ENCODE measurements at regions not wholly inside any gene's neighbourhood (a gene's known extent, or its start where the extent isn't known, plus 50 kb on each side); places are given as distances from the start of the nearest gene placed in this dataset.

GRCh38 chr6:144594585-144594984 lies 309.4 kb downstream of the UTRN start:
- Histone ChIP-seq H3K9me3 (no peaks in the 10 kb centered on the region), H3K4me3 (no peak overlapping the region)

GRCh38 chr6:144595266-144595665 lies 310.1 kb downstream of the UTRN start:
- TF ChIP-seq POLR2A (IDR thresholded peaks at IDR 0.05), result no peak
- TF ChIP-seq CTCF (IDR thresholded peaks at IDR 0.05), result no peak
- no peak for DNase-seq
- H3K27me3 ChIP-seq, result no peaks in the 10 kb centered on the region
- no peak overlapping the region for H3K27ac ChIP-seq
- H3K9me3 ChIP-seq, result no peaks in the 10 kb centered on the region
- H3K4me3 ChIP-seq, result no peak overlapping the region
- H3K36me3 ChIP-seq, result no peaks in the 10 kb centered on the region
- H3K4me1 ChIP-seq, result no peaks in the 10 kb centered on the region

More at GRCh38 chr6:144594585-144594984, 309.4 kb downstream of the UTRN start:
- Histone ChIP-seq H3K36me3 (no peaks in the 10 kb centered on the region), H3K27me3 (no peaks in the 10 kb centered on the region), H3K27ac (no peak overlapping the region), H3K4me1 (no peaks in the 10 kb centered on the region)
- DNase-seq, result no peak
- TF ChIP-seq CTCF (IDR thresholded peaks at IDR 0.05) (no peak), POLR2A (IDR thresholded peaks at IDR 0.05) (no peak)

GRCh38 chr6:144597511-144597910 lies 312.4 kb downstream of the UTRN start:
- Histone ChIP-seq H3K27ac (no peak overlapping the region), H3K4me1 (no peaks in the 10 kb centered on the region), H3K4me3 (no peak overlapping the region), H3K36me3 (no peaks in the 10 kb centered on the region), H3K27me3 (no peaks in the 10 kb centered on the region), H3K9me3 (peaks cover 0 to 3% (median 0%) of the 10 kb centered on the region in 4 donors)
- TF ChIP-seq CTCF (IDR thresholded peaks at IDR 0.05), result no peak
- TF ChIP-seq POLR2A (IDR thresholded peaks at IDR 0.05), result no peak
- no peak for DNase-seq

- H3K4me3 ChIP-seq, result no peak overlapping the region
- peaks cover 0 to 3% (median 0%) of the 10 kb centered on the region in 4 donors for H3K9me3 ChIP-seq
- TF ChIP-seq POLR2A (IDR thresholded peaks at IDR 0.05), result no peak
- no peak for TF ChIP-seq CTCF (IDR thresholded peaks at IDR 0.05)
- DNase-seq, result no peak
- H3K4me1 ChIP-seq, result no peaks in the 10 kb centered on the region
- no peaks in the 10 kb centered on the region for H3K36me3 ChIP-seq
- H3K27me3 ChIP-seq, result no peaks in the 10 kb centered on the region
- H3K27ac ChIP-seq, result no peak overlapping the region
Observed at GRCh38 chr6:144599615-144600014, 314.5 kb downstream of the UTRN start.

GRCh38 chr6:144601221-144601620 lies 316.1 kb downstream of the UTRN start:
- H3K27me3 ChIP-seq, result no peaks in the 10 kb centered on the region
- no peaks in the 10 kb centered on the region for H3K36me3 ChIP-seq
- peaks cover 0 to 3% (median 0%) of the 10 kb centered on the region in 4 donors for H3K9me3 ChIP-seq
- H3K27ac ChIP-seq, result no peak overlapping the region
- no peak for DNase-seq
- TF ChIP-seq CTCF (IDR thresholded peaks at IDR 0.05) (no peak), POLR2A (IDR thresholded peaks at IDR 0.05) (no peak)
- H3K4me1 ChIP-seq, result no peaks in the 10 kb centered on the region
- no peak overlapping the region for H3K4me3 ChIP-seq

Data from Peyer's patch (tissue), 4 donors.